Frontal cortex (tissue), 3 donors: ENCODE measurements at regions not wholly inside any gene's neighbourhood (a gene's known extent, or its start where the extent isn't known, plus 50 kb on each side); places are given as distances from the start of the nearest gene placed in this dataset.

Experiments
- DNase-seq, 2 donors: peaks; one replicate each; pipeline ENCODE4 v3.0.0; 2012; ENCODE audit warnings: low spot score in 2 of 2
- FAIRE-seq: peaks from 2 replicates; lab custom pipeline; 2012; peaks lifted over from hg19 to GRCh38; lab: Jason Lieb, UNC
- donor health status: control.
- donor health status: control.
- donor health status: control.

- no peak for DNase-seq
- no peak for FAIRE-seq
Measured at GRCh38 chr9:79145442-79145841, 426.3 kb upstream of the TLE4 start.

GRCh38 chr9:79149585-79149984, 422.2 kb upstream of the TLE4 start:
- FAIRE-seq: no peak

GRCh38 chr9:79151791-79152190, 420.0 kb upstream of the TLE4 start:
- no peak for FAIRE-seq

More at GRCh38 chr9:79149585-79149984, 422.2 kb upstream of the TLE4 start:
- no peak for DNase-seq

GRCh38 chr9:79152306-79152705, 419.5 kb upstream of the TLE4 start:
- no peak for FAIRE-seq

More at GRCh38 chr9:79151791-79152190, 420.0 kb upstream of the TLE4 start:
- no peak for DNase-seq

GRCh38 chr9:79154806-79155205, 417.0 kb upstream of the TLE4 start:
- FAIRE-seq: no peak
- no peak for DNase-seq

More at GRCh38 chr9:79152306-79152705, 419.5 kb upstream of the TLE4 start:
- DNase-seq: no peak

- no peak for DNase-seq
- no peak for FAIRE-seq
Measured at GRCh38 chr9:79155308-79155707, 416.5 kb upstream of the TLE4 start.

GRCh38 chr9:79163544-79163943, 408.2 kb upstream of the TLE4 start:
- no peak for FAIRE-seq

GRCh38 chr9:79164406-79164805, 407.4 kb upstream of the TLE4 start:
- no peak for DNase-seq
- FAIRE-seq: no peak

More at GRCh38 chr9:79163544-79163943, 408.2 kb upstream of the TLE4 start:
- DNase-seq: no peak

- DNase-seq: no peak
- no peak for FAIRE-seq
Measured at GRCh38 chr9:79165020-79165780, 406.6 kb upstream of the TLE4 start.

- DNase-seq (no peak), FAIRE-seq (no peak)
Measured at GRCh38 chr9:79166005-79166404, 405.8 kb upstream of the TLE4 start.

- no peak for FAIRE-seq
- no peak for DNase-seq
Measured at GRCh38 chr9:79170643-79171042, 401.1 kb upstream of the TLE4 start.

GRCh38 chr9:79173932-79174331, 397.8 kb upstream of the TLE4 start:
- DNase-seq (no peak), FAIRE-seq (no peak)

GRCh38 chr9:79176014-79176697, 395.6 kb upstream of the TLE4 start:
- FAIRE-seq: no peak

GRCh38 chr9:79184831-79185230, 386.9 kb upstream of the TLE4 start:
- DNase-seq (no peak), FAIRE-seq (no peak)

More at GRCh38 chr9:79176014-79176697, 395.6 kb upstream of the TLE4 start:
- no peak for DNase-seq

GRCh38 chr9:79185866-79186265, 385.9 kb upstream of the TLE4 start:
- DNase-seq (no peak), FAIRE-seq (no peak)

- no peak for DNase-seq
- FAIRE-seq: no peak
Measured at GRCh38 chr9:79189511-79189924, 382.2 kb upstream of the TLE4 start.

GRCh38 chr9:79193001-79193400, 378.8 kb upstream of the TLE4 start:
- DNase-seq: no peak
- no peak for FAIRE-seq

- DNase-seq (no peak), FAIRE-seq (no peak)
Measured at GRCh38 chr9:79193501-79194223, 378.1 kb upstream of the TLE4 start.

GRCh38 chr9:79195879-79196278, 375.9 kb upstream of the TLE4 start:
- DNase-seq (no peak), FAIRE-seq (no peak)

- no peak for FAIRE-seq
Measured at GRCh38 chr9:79196606-79197005, 375.2 kb upstream of the TLE4 start.

GRCh38 chr9:79200336-79200735, 371.4 kb upstream of the TLE4 start:
- DNase-seq: no peak
- FAIRE-seq: no peak

More at GRCh38 chr9:79196606-79197005, 375.2 kb upstream of the TLE4 start:
- no peak for DNase-seq
